CD4-positive, alpha-beta T cell (primary cell): ENCODE measurements at regions not wholly inside any gene's neighbourhood (a gene's known extent, or its start where the extent isn't known, plus 50 kb on each side); places are given as distances from the start of the nearest gene placed in this dataset.

Experiments used
- ATAC-seq: fragments of 200-7000 bp; cut with Tn5 transposase; one replicate; pipeline ENCODE4 v1.10.0; 2022; ENCODE audit warnings: mild to moderate bottlenecking; ENCODE audit not compliant: poor library complexity
- CTCF ChIA-PET: fragments of 350-600 bp; sonication (Branson Sonifier 250); formaldehyde crosslinking; loops from one replicate; lab custom pipeline; 2021; ENCODE audit warnings: antibody characterized with exemption, inconsistent platforms; lab: Charles Lee
- POLR2A ChIA-PET: fragments of 350-600 bp; sonication (Branson Sonifier 250); formaldehyde crosslinking; loops from one replicate; lab custom pipeline; 2021; ENCODE audit warnings: antibody characterized with exemption, inconsistent platforms; lab: Charles Lee
- DNase-seq, 14 experiments: peaks; one replicate each; pipeline ENCODE4 v3.0.0-alpha.2; 2013 to 2020; ENCODE audit warnings: mixed read lengths in 2 of 14
- H3K27ac ChIP-seq, 2 donors: one replicate each; pipeline versions ENCODE4 v1.5.1 to v1.7.0; 2013; ENCODE audit warnings: low read length in 2 of 2, low read depth in 1 of 2, mild to moderate bottlenecking in 1 of 2
- H3K27me3 ChIP-seq, 2 experiments: 1 replicate in 1 of 2; 2 replicates in 1 of 2; pipeline versions ENCODE4 v1.6.1 to v1.7.0; 2013; ENCODE audit warnings: low read length in 2 of 2, control low read depth in 1 of 2, mild to moderate bottlenecking in 1 of 2, moderate library complexity in 1 of 2; ENCODE audit not compliant: insufficient read depth in 2 of 2, control insufficient read depth in 1 of 2
- H3K36me3 ChIP-seq: one replicate; pipeline ENCODE4 v1.6.1; 2013; ENCODE audit warnings: low read length, control low read depth; ENCODE audit not compliant: insufficient read depth
- H3K4me1 ChIP-seq: one replicate; pipeline ENCODE4 v1.6.1; 2013; ENCODE audit warnings: low read length, control low read depth; ENCODE audit not compliant: insufficient read depth
- H3K4me3 ChIP-seq: one replicate; pipeline ENCODE4 v1.5.1; 2013; ENCODE audit warnings: mild to moderate bottlenecking, low read length, moderate library complexity
- H3K9me3 ChIP-seq, 2 experiments: 1 replicate in 1 of 2; 2 replicates in 1 of 2; pipeline versions ENCODE4 v1.6.1 to v1.7.0; 2013; ENCODE audit warnings: low read length in 2 of 2, mild to moderate bottlenecking in 2 of 2, control low read depth in 1 of 2, moderate library complexity in 1 of 2; ENCODE audit not compliant: control insufficient read depth in 1 of 2, insufficient read depth in 1 of 2
- H3K27ac Mint-ChIP-seq: one replicate; pipeline ENCODE4 v1.8.0; 2020; ENCODE audit warnings: mixed read lengths
- H3K27me3 Mint-ChIP-seq: one replicate; pipeline ENCODE4 v1.8.0; 2021; ENCODE audit warnings: mixed read lengths
- H3K36me3 Mint-ChIP-seq: one replicate; pipeline ENCODE4 v1.8.0; 2021; ENCODE audit warnings: low read depth, mixed read lengths
- H3K4me1 Mint-ChIP-seq: one replicate; pipeline ENCODE4 v1.8.0; 2021; ENCODE audit warnings: low read depth, mixed read lengths
- H3K4me3 Mint-ChIP-seq: one replicate; pipeline ENCODE4 v1.8.0; 2020; ENCODE audit warnings: mild to moderate bottlenecking, mixed read lengths
- H3K9me3 Mint-ChIP-seq: one replicate; pipeline ENCODE4 v1.8.0; 2020; ENCODE audit warnings: mixed read lengths
- intact Hi-C, 2 experiments: fragments of 100-400 bp; cut with DNase I in 1 of 2; cut with micrococcal nuclease in 1 of 2; formaldehyde crosslinking; loops; one replicate each; pipeline versions ENCODE4 v1.15.1 to v1.9.0; 2023 to 2025; cut with DNase I, micrococcal nuclease
- TF ChIP-seq, protein P1 (sequence below): fragments of 200-600 bp; IDR thresholded peaks from one replicate; pipeline ENCODE4 v1.8.0; 2022; ENCODE audit warnings: antibody characterized with exemption, mild to moderate bottlenecking

DNA sequence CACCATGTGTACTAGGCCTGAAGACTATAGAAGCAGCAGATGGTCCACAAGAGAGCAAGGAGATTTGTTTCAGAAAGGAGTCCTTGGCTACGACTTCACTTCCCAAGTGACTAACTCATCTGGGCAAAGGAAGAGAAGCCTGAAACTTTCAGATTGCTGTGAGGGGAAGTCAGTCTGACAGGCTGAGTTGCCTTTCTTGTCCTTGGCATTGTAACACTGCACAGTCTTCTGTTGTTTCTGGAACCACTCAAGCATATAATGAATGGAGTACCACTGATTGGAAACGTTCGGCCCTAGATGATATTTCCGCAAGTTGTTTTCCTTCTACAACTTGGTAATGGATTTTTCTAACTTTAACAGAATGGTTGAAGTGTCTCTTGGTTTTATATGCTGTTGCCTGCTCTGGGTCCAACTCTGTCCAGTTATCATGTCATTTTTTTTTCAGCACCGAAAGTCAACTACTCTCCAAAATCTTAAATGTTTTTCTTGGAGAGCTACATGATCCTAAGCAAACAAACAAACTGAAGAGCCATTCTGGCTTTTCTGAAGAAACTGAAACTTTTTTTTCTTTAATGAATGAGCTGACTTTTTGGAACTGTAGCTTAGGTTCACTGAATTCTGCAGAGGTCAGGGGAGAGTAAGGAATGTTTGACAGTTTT lies 685.7 kb downstream of the MECOM start:
- TF ChIP-seq, protein P1, sequence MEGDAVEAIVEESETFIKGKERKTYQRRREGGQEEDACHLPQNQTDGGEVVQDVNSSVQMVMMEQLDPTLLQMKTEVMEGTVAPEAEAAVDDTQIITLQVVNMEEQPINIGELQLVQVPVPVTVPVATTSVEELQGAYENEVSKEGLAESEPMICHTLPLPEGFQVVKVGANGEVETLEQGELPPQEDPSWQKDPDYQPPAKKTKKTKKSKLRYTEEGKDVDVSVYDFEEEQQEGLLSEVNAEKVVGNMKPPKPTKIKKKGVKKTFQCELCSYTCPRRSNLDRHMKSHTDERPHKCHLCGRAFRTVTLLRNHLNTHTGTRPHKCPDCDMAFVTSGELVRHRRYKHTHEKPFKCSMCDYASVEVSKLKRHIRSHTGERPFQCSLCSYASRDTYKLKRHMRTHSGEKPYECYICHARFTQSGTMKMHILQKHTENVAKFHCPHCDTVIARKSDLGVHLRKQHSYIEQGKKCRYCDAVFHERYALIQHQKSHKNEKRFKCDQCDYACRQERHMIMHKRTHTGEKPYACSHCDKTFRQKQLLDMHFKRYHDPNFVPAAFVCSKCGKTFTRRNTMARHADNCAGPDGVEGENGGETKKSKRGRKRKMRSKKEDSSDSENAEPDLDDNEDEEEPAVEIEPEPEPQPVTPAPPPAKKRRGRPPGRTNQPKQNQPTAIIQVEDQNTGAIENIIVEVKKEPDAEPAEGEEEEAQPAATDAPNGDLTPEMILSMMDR = no peak
- no peak for DNase-seq
- Histone ChIP-seq H3K9me3 (no peaks in the 10 kb centered on the region), H3K27ac (no peak overlapping the region), H3K4me1 (no peaks in the 10 kb centered on the region), H3K4me3 (no peak overlapping the region), H3K36me3 (no peaks in the 10 kb centered on the region), H3K27me3 (no peaks in the 10 kb centered on the region)
- Mint-ChIP-seq H3K36me3 (no peaks in the 10 kb centered on the region), H3K27ac (no peak overlapping the region), H3K27me3 (no peaks in the 10 kb centered on the region), H3K9me3 (no peaks in the 10 kb centered on the region), H3K4me3 (no peak overlapping the region), H3K4me1 (no peaks in the 10 kb centered on the region)
- POLR2A ChIA-PET = no interaction called here
- no peak for ATAC-seq
- CTCF ChIA-PET = no interaction called here
- intact Hi-C loops = no loop called here

- CTCF ChIA-PET = no interaction called here
- intact Hi-C loops = no loop called here
- no peaks in the 10 kb centered on the region for H3K9me3 Mint-ChIP-seq
Observed at GRCh38 chr3:168976969-168977368, 686.5 kb downstream of the MECOM start.

GRCh38 chr3:168975576-168975975 lies 687.9 kb downstream of the MECOM start:
- no peaks in the 10 kb centered on the region for H3K27me3 Mint-ChIP-seq
- Histone ChIP-seq H3K9me3 (no peaks in the 10 kb centered on the region), H3K4me1 (no peaks in the 10 kb centered on the region), H3K36me3 (no peaks in the 10 kb centered on the region), H3K27me3 (no peaks in the 10 kb centered on the region), H3K27ac (no peak overlapping the region), H3K4me3 (no peak overlapping the region)
- CTCF ChIA-PET = no interaction called here
- H3K36me3 Mint-ChIP-seq = no peaks in the 10 kb centered on the region
- POLR2A ChIA-PET = no interaction called here
- no peaks in the 10 kb centered on the region for H3K4me1 Mint-ChIP-seq
- DNase-seq = no peak
- intact Hi-C loops = no loop called here
- H3K9me3 Mint-ChIP-seq = no peaks in the 10 kb centered on the region
- no peak for ATAC-seq
- H3K27ac Mint-ChIP-seq = no peak overlapping the region
- no peak overlapping the region for H3K4me3 Mint-ChIP-seq
- TF ChIP-seq, protein P1 = no peak

More at GRCh38 chr3:168976969-168977368, 686.5 kb downstream of the MECOM start:
- DNase-seq (no peak), ATAC-seq (no peak)
- no peaks in the 10 kb centered on the region for H3K4me1 ChIP-seq
- POLR2A ChIA-PET = no interaction called here
- TF ChIP-seq, protein P1 = no peak
- H3K27ac ChIP-seq = no peak overlapping the region
- H3K36me3 ChIP-seq = no peaks in the 10 kb centered on the region
- no peaks in the 10 kb centered on the region for H3K36me3 Mint-ChIP-seq
- H3K9me3 ChIP-seq = no peaks in the 10 kb centered on the region
- H3K4me3 Mint-ChIP-seq = no peak overlapping the region
- H3K27me3 Mint-ChIP-seq = no peaks in the 10 kb centered on the region
- H3K4me1 Mint-ChIP-seq = no peaks in the 10 kb centered on the region
- H3K27ac Mint-ChIP-seq = no peak overlapping the region
- H3K27me3 ChIP-seq = no peaks in the 10 kb centered on the region
- no peak overlapping the region for H3K4me3 ChIP-seq
